Astrocyte (in vitro differentiated cells and primary cell): ENCODE measurements at regions not wholly inside any gene's neighbourhood (a gene's known extent, or its start where the extent isn't known, plus 50 kb on each side); places are given as distances from the start of the nearest gene placed in this dataset.

Experiments
- DNase-seq: peaks from one replicate; pipeline ENCODE4 v3.0.0-alpha.2; 2010; ENCODE audit warnings: low read depth
- FAIRE-seq: peaks from 2 replicates; lab custom pipeline; 2011; peaks lifted over from hg19 to GRCh38; lab: Jason Lieb, UNC
- H2AFZ ChIP-seq: 2 replicates; pipeline ENCODE4 v1.6.0; 2012; ENCODE audit warnings: low read depth, low read length, inconsistent platforms
- H3K27ac ChIP-seq: 2 replicates; pipeline ENCODE4 v1.5.1; 2011; ENCODE audit warnings: low read depth, low read length, inconsistent platforms
- H3K27me3 ChIP-seq: 2 replicates; pipeline ENCODE4 v1.6.0; 2011; ENCODE audit warnings: low read length, inconsistent platforms; ENCODE audit not compliant: insufficient read depth
- H3K36me3 ChIP-seq: 2 replicates; pipeline ENCODE4 v1.5.1; 2011; ENCODE audit warnings: low read length, inconsistent platforms; ENCODE audit not compliant: insufficient read depth
- H3K4me1 ChIP-seq: 2 replicates; pipeline ENCODE4 v1.5.1; 2011; ENCODE audit warnings: low read length, inconsistent platforms; ENCODE audit not compliant: insufficient read depth
- H3K4me2 ChIP-seq: 2 replicates; pipeline ENCODE4 v1.6.0; 2012; ENCODE audit warnings: low read length, inconsistent platforms
- H3K4me3 ChIP-seq: 2 replicates; pipeline ENCODE4 v1.5.1; 2011; ENCODE audit warnings: low read depth, mild to moderate bottlenecking, low read length, inconsistent platforms; ENCODE audit not compliant: insufficient read depth
- H3K79me2 ChIP-seq: 2 replicates; pipeline ENCODE4 v1.6.0; 2012; ENCODE audit warnings: mild to moderate bottlenecking, low read length, inconsistent platforms; ENCODE audit not compliant: insufficient read depth
- H3K9ac ChIP-seq: 2 replicates; pipeline ENCODE4 v1.6.0; 2012; ENCODE audit warnings: mild to moderate bottlenecking, low read length, inconsistent platforms
- H3K9me3 ChIP-seq: 2 replicates; pipeline ENCODE4 v1.5.1; 2012; ENCODE audit warnings: low read depth, mild to moderate bottlenecking, low read length, inconsistent platforms; ENCODE audit not compliant: insufficient read depth
- H4K20me1 ChIP-seq: 2 replicates; pipeline ENCODE4 v1.6.0; 2012; ENCODE audit warnings: low read length, inconsistent platforms; ENCODE audit not compliant: insufficient read depth
- H3K27ac Mint-ChIP-seq: one replicate; pipeline ENCODE4 v1.8.0; 2021; ENCODE audit warnings: mild to moderate bottlenecking, mixed read lengths; ENCODE audit not compliant: unreplicated experiment
- H3K27me3 Mint-ChIP-seq: one replicate; pipeline ENCODE4 v1.8.0; 2021; ENCODE audit warnings: low read depth, mixed read lengths; ENCODE audit not compliant: unreplicated experiment
- H3K36me3 Mint-ChIP-seq: one replicate; pipeline ENCODE4 v1.8.0; 2021; ENCODE audit warnings: low read depth, mixed read lengths; ENCODE audit not compliant: unreplicated experiment
- H3K4me1 Mint-ChIP-seq: one replicate; pipeline ENCODE4 v1.8.0; 2021; ENCODE audit warnings: low read depth, mixed read lengths; ENCODE audit not compliant: unreplicated experiment
- H3K4me3 Mint-ChIP-seq: one replicate; pipeline ENCODE4 v1.8.0; 2021; ENCODE audit warnings: mild to moderate bottlenecking, moderate library complexity, mixed read lengths; ENCODE audit not compliant: unreplicated experiment
- H3K9me3 Mint-ChIP-seq: one replicate; pipeline ENCODE4 v1.8.0; 2021; ENCODE audit warnings: mild to moderate bottlenecking, mixed read lengths; ENCODE audit not compliant: unreplicated experiment
- EZH2 ChIP-seq: IDR thresholded peaks from 2 replicates; pipeline ENCODE4 v1.6.1; 2012; ENCODE audit warnings: mild to moderate bottlenecking, low read length, inconsistent platforms; ENCODE audit not compliant: insufficient read depth
- TF ChIP-seq, protein P1 (sequence below): IDR thresholded peaks from 2 replicates; pipeline ENCODE4 v1.5.1; 2011; ENCODE audit warnings: low read depth, mild to moderate bottlenecking, inconsistent platforms, low read length, moderate library complexity; ENCODE audit not compliant: insufficient read depth

DNA sequence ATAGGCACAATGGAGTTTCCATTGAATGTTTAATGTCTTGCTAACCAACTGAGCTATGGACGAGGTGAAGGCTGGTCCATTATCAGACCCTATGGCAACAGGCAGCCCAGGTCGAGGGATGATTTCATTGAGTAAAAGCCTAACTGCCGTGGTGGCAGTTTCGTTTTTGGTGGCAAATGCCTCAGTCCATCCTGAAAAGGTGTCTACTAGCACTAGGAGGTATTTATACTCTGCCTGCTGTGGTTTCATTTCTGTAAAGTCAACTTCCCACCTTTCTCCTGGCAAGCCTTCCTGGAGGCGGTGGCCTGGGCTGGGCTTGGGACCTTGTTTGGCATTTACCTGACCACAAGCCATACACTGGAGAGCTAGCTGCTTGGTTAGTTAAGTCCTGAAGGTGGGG lies 75.8 kb downstream of the PRR15 start:
- H3K79me2 ChIP-seq, result no peaks in the 10 kb centered on the region
- no peaks in the 10 kb centered on the region for H3K9me3 Mint-ChIP-seq
- FAIRE-seq, result no peak

DNA sequence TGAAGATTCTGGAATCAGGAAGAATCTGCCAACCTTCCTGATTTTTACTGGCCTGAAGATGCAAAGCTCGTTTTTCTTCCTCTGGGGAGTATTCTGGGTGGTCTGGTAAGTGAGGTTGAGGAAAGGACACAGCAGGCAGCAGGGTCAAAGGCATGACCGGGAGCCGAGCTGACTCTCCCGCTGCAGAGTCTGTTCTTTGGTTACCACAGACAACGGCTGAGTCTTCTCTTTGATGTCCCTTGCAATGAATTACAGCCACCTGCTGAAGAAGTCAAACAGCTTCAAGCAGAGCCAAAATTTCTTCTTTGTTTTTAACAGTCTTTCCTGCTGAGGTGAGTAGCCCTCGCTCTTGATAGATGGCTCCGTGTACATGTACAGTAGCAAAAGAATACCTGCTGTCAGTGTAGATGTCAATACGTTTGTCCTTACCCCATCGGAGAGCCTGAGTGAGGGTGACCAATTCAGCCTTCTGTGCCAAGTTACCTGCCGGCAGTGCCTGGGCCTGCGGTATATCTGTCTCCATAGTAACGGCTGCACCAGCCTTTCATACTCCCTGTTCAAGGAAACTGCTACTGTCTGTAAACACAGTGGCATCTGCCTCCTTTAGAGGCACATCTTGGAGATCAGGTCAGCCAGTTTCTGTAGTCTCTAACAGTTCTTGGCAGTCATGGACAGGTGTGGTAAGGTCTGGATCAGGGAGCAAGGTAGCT lies 76.4 kb downstream of the PRR15 start:
- Histone ChIP-seq H3K9me3 (no peaks in the 10 kb centered on the region), H3K27me3 (no peaks in the 10 kb centered on the region), H3K4me3 (no peak overlapping the region), H2AFZ (no peak overlapping the region), H4K20me1 (no peaks in the 10 kb centered on the region), H3K4me2 (no peak overlapping the region), H3K4me1 (peaks cover 9% of the 10 kb centered on the region), H3K27ac (no peak overlapping the region), H3K36me3 (no peaks in the 10 kb centered on the region), H3K9ac (no peak overlapping the region), H3K79me2 (no peaks in the 10 kb centered on the region)
- H3K27ac Mint-ChIP-seq, result no peak overlapping the region
- no peaks in the 10 kb centered on the region for H3K9me3 Mint-ChIP-seq
- H3K4me1 Mint-ChIP-seq, result peaks cover 10% of the 10 kb centered on the region
- DNase-seq (no peak), FAIRE-seq (no peak)
- peaks cover 6% of the 10 kb centered on the region for H3K36me3 Mint-ChIP-seq
- TF ChIP-seq, protein P1, sequence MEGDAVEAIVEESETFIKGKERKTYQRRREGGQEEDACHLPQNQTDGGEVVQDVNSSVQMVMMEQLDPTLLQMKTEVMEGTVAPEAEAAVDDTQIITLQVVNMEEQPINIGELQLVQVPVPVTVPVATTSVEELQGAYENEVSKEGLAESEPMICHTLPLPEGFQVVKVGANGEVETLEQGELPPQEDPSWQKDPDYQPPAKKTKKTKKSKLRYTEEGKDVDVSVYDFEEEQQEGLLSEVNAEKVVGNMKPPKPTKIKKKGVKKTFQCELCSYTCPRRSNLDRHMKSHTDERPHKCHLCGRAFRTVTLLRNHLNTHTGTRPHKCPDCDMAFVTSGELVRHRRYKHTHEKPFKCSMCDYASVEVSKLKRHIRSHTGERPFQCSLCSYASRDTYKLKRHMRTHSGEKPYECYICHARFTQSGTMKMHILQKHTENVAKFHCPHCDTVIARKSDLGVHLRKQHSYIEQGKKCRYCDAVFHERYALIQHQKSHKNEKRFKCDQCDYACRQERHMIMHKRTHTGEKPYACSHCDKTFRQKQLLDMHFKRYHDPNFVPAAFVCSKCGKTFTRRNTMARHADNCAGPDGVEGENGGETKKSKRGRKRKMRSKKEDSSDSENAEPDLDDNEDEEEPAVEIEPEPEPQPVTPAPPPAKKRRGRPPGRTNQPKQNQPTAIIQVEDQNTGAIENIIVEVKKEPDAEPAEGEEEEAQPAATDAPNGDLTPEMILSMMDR, result no peak
- no peak for TF ChIP-seq EZH2
- no peaks in the 10 kb centered on the region for H3K27me3 Mint-ChIP-seq
- no peak overlapping the region for H3K4me3 Mint-ChIP-seq

More for the DNA sequence above, 75.8 kb downstream of the PRR15 start:
- Histone ChIP-seq H3K27me3 (no peaks in the 10 kb centered on the region), H3K4me2 (no peak overlapping the region), H3K9ac (no peak overlapping the region), H3K4me3 (no peak overlapping the region), H4K20me1 (no peaks in the 10 kb centered on the region), H2AFZ (no peak overlapping the region), H3K36me3 (no peaks in the 10 kb centered on the region), H3K4me1 (peaks cover 9% of the 10 kb centered on the region), H3K27ac (no peak overlapping the region), H3K9me3 (no peaks in the 10 kb centered on the region)
- Mint-ChIP-seq H3K4me1 (peaks cover 10% of the 10 kb centered on the region), H3K27ac (no peak overlapping the region), H3K36me3 (peaks cover 6% of the 10 kb centered on the region), H3K4me3 (no peak overlapping the region), H3K27me3 (no peaks in the 10 kb centered on the region)
- DNase-seq, result no peak
- TF ChIP-seq, protein P1, result no peak
- TF ChIP-seq EZH2, result no peak

DNA sequence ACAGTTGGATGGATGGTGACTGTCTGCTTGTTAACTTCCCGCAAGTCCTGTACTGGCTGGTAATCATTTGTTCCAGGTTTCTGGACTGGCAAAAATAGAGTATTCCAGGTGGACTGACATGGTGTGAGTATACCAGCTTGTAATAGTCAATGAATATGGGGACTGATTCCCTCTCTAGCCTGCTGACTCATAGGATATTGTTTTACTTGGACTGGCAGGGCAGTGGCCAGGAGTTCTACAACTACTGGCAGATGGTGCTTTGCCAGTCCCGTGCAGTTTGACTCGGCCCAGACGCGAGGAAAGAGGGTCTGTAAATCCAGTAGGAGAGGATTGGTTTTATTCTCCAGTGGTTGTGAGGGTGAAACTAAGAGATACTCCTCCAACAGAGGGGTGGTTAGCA lies 78.0 kb downstream of the PRR15 start:
- Mint-ChIP-seq H3K27ac (no peak overlapping the region), H3K9me3 (no peaks in the 10 kb centered on the region), H3K4me1 (peaks cover 18% of the 10 kb centered on the region), H3K36me3 (peaks cover 6% of the 10 kb centered on the region), H3K27me3 (no peaks in the 10 kb centered on the region), H3K4me3 (no peak overlapping the region)
- DNase-seq (peak; percentile 13), FAIRE-seq (no peak)
- no peak overlapping the region for H3K4me3 ChIP-seq
- H3K79me2 ChIP-seq, result no peaks in the 10 kb centered on the region
- H3K9me3 ChIP-seq, result no peaks in the 10 kb centered on the region
- TF ChIP-seq, protein P1, result no peak
- no peak for TF ChIP-seq EZH2
- H3K27ac ChIP-seq, result no peak overlapping the region
- no peaks in the 10 kb centered on the region for H3K36me3 ChIP-seq
- no peaks in the 10 kb centered on the region for H4K20me1 ChIP-seq
- H3K27me3 ChIP-seq, result no peaks in the 10 kb centered on the region
- no peak overlapping the region for H3K9ac ChIP-seq
- H3K4me1 ChIP-seq, result peaks cover 9% of the 10 kb centered on the region
- no peak overlapping the region for H3K4me2 ChIP-seq
- H2AFZ ChIP-seq, result no peak overlapping the region
